Endothelial cell of umbilical vein (primary cell): ENCODE measurements at regions not wholly inside any gene's neighbourhood (a gene's known extent, or its start where the extent isn't known, plus 50 kb on each side); places are given as distances from the start of the nearest gene placed in this dataset.

Source experiments
- BruUV-seq: library from RNA; stranded (reverse); fragments of 400-500 nt; replicated peaks from 2 replicates; lab custom pipeline; 2021; lab: Mats Ljungman, UMichigan
- CTCF ChIA-PET: fragments of 300-600, 350-600 bp; sonication (Branson Sonifier 250); formaldehyde crosslinking; loops from one replicate; lab custom pipeline; 2021; ENCODE audit warnings: antibody characterized with exemption, inconsistent platforms; lab: Charles Lee
- POLR2A ChIA-PET: fragments of 300-600, 350-600 bp; sonication (Branson Sonifier 250); formaldehyde crosslinking; loops from one replicate; lab custom pipeline; 2021; ENCODE audit warnings: antibody characterized with exemption, inconsistent platforms; lab: Charles Lee
- DNase-seq: peaks from one replicate; pipeline ENCODE4 v3.0.0-alpha.2; 2011; ENCODE audit warnings: low read depth, low spot score
- FAIRE-seq: peaks from 2 replicates; lab custom pipeline; 2011; peaks lifted over from hg19 to GRCh38; lab: Jason Lieb, UNC
- H2AFZ ChIP-seq: 2 replicates; pipeline ENCODE4 v1.6.0; 2012; ENCODE audit warnings: low read depth, low read length, control low read depth, inconsistent platforms
- H3K27ac ChIP-seq: 2 replicates; pipeline ENCODE4 v1.5.1; 2011; ENCODE audit warnings: low read depth, mild to moderate bottlenecking, control low read depth, low read length, moderate library complexity; ENCODE audit not compliant: insufficient read depth
- H3K27me3 ChIP-seq, 2 experiments: 2 replicates each; pipeline versions ENCODE4 v1.6.0 to v1.6.1; 2011; ENCODE audit warnings: low read length in 2 of 2, mixed read lengths in 1 of 2; ENCODE audit not compliant: control insufficient read depth in 2 of 2, insufficient read depth in 2 of 2
- H3K36me3 ChIP-seq, 2 experiments: 2 replicates in 1 of 2; 3 replicates in 1 of 2; pipeline ENCODE4 v1.5.1; 2011; ENCODE audit warnings: low read length in 2 of 2, mild to moderate bottlenecking in 1 of 2, moderate library complexity in 1 of 2; ENCODE audit not compliant: control insufficient read depth in 2 of 2, insufficient read depth in 2 of 2; ENCODE audit errors: extremely low read depth in 1 of 2
- H3K4me1 ChIP-seq: 3 replicates; pipeline ENCODE4 v1.5.1; 2011; ENCODE audit warnings: mild to moderate bottlenecking, low read length; ENCODE audit not compliant: control insufficient read depth, insufficient read depth; ENCODE audit errors: extremely low read depth
- H3K4me2 ChIP-seq: 2 replicates; pipeline ENCODE4 v1.6.1; 2011; ENCODE audit warnings: low read length, control low read depth, mixed read lengths; ENCODE audit not compliant: insufficient read depth
- H3K4me3 ChIP-seq, 3 experiments: fragments of 200-600 bp in 1 of 3; sonication (generic), shearing (Covaris generic) in 1 of 3; replicated peaks in 1 of 3; 2 replicates each; pipeline ENCODE4 v1.5.1; 2011 to 2016; ENCODE audit warnings: control low read depth in 3 of 3, low read length in 3 of 3, mild to moderate bottlenecking in 2 of 3, inconsistent platforms in 1 of 3, low read depth in 1 of 3, moderate library complexity in 1 of 3; ENCODE audit not compliant: insufficient read depth in 1 of 3
- H3K79me2 ChIP-seq: 2 replicates; pipeline ENCODE4 v1.6.0; 2012; ENCODE audit warnings: low read length, inconsistent platforms; ENCODE audit not compliant: control insufficient read depth, insufficient read depth
- H3K9ac ChIP-seq: replicated peaks from 2 replicates; pipeline ENCODE3; 2011; ENCODE audit warnings: low read length, control low read depth; ENCODE audit not compliant: insufficient read depth; ENCODE audit errors: extremely low read depth
- H3K9me1 ChIP-seq: replicated peaks from 3 replicates; pipeline ENCODE4 v1.6.0; 2011; ENCODE audit warnings: mild to moderate bottlenecking, low read length; ENCODE audit not compliant: control insufficient read depth, insufficient read depth; ENCODE audit errors: extremely low read depth
- H3K9me3 ChIP-seq: replicated peaks from 2 replicates; pipeline ENCODE4 v1.5.1; 2012; ENCODE audit warnings: low read length, inconsistent platforms; ENCODE audit not compliant: control insufficient read depth, insufficient read depth
- H4K20me1 ChIP-seq: replicated peaks from 2 replicates; pipeline ENCODE3; 2011; ENCODE audit warnings: mild to moderate bottlenecking, low read length; ENCODE audit not compliant: control insufficient read depth, insufficient read depth; ENCODE audit errors: extremely low read depth
- CTCF ChIP-seq, 2 donors: IDR thresholded peaks; 1 replicate in 1 of 2; 2 replicates in 1 of 2; pipeline ENCODE4 v1.5.1; 2011; ENCODE audit warnings: low read length in 2 of 2, mild to moderate bottlenecking in 2 of 2, moderate library complexity in 2 of 2, control low read depth in 1 of 2, inconsistent platforms in 1 of 2, low read depth in 1 of 2; ENCODE audit not compliant: insufficient read depth in 1 of 2; ENCODE audit errors: extremely low read depth in 1 of 2
- EZH2 ChIP-seq: IDR thresholded peaks from 2 replicates; pipeline ENCODE4 v1.6.1; 2012; ENCODE audit warnings: borderline replicate concordance, low read depth, mild to moderate bottlenecking, moderate library complexity, low read length, inconsistent platforms; ENCODE audit not compliant: severe bottlenecking
- FOS ChIP-seq: IDR thresholded peaks from 2 replicates; pipeline ENCODE4 v1.6.1; 2011; ENCODE audit warnings: mild to moderate bottlenecking, low read length, moderate library complexity, borderline replicate concordance; ENCODE audit not compliant: insufficient read depth
- GATA2 ChIP-seq: IDR thresholded peaks from 2 replicates; pipeline ENCODE4 v1.7.0; 2011; ENCODE audit warnings: low read depth, mild to moderate bottlenecking, moderate library complexity, mixed read lengths, low read length; ENCODE audit not compliant: insufficient read length, insufficient read depth
- POLR2A ChIP-seq: IDR thresholded peaks from 2 replicates; pipeline ENCODE4 v1.6.1; 2012; ENCODE audit warnings: low read depth, mild to moderate bottlenecking, control low read depth, low read length
- POLR2AphosphoS5 ChIP-seq: IDR thresholded peaks from 2 replicates; pipeline ENCODE4 v1.6.1; 2012; ENCODE audit warnings: low read depth, mild to moderate bottlenecking, control low read depth, low read length, moderate library complexity; ENCODE audit not compliant: insufficient read depth
- dilution Hi-C: fragments of 300-500 bp; cut with MboI; formaldehyde crosslinking; loops from one replicate; pipeline ENCODE4 v1.15.0; 2019; ENCODE audit warnings: low sequenced_read_pairs; ENCODE audit not compliant: extremely low pct_ligation_motif_present
- intact Hi-C: fragments of 100-400 bp; cut with micrococcal nuclease; formaldehyde crosslinking; loops from one replicate; pipeline ENCODE4 v1.10.0; 2022

GRCh38 chr14:65981192-65981843 is 504.9 kb upstream of the CCDC196 start:
- Histone ChIP-seq H3K36me3 (no peaks in the 10 kb centered on the region), H3K9me1 (no peaks in the 10 kb centered on the region), H3K4me1 (no peaks in the 10 kb centered on the region), H3K4me2 (no peak overlapping the region), H3K27ac (no peak overlapping the region), H3K9ac (no peak overlapping the region), H2AFZ (no peak overlapping the region), H3K27me3 (no peaks in the 10 kb centered on the region), H3K4me3 (no peak overlapping the region), H3K9me3 (no peaks in the 10 kb centered on the region), H4K20me1 (no peaks in the 10 kb centered on the region), H3K79me2 (no peaks in the 10 kb centered on the region)
- intact Hi-C loops = no loop called here
- ChIA-PET CTCF (no interaction called here), POLR2A (no interaction called here)
- TF ChIP-seq CTCF (IDR thresholded peaks at IDR 0.05; ENCODE audit: extremely low read depth in 1 of 2, insufficient read depth in 1 of 2, low read depth in 1 of 2, low read length in 2 of 2) (no peak), FOS (no peak), POLR2AphosphoS5 (no peak), EZH2 (no peak), GATA2 (no peak), POLR2A (no peak)
- dilution Hi-C loops = no loop called here
- no peak for DNase-seq
- BruUV-seq = no TSS peak
- FAIRE-seq = no peak
